Pancreas (tissue), 10 donors: ENCODE measurements at regions not wholly inside any gene's neighbourhood (a gene's known extent, or its start where the extent isn't known, plus 50 kb on each side); places are given as distances from the start of the nearest gene placed in this dataset.
A peak's percentile ranks its signal among the peaks of the same experiment; 100 is the strongest.

ENCODE experiments used
- ATAC-seq, 4 donors: fragments of 200-7000 bp; cut with Tn5 transposase; one replicate each; pipeline versions ENCODE4 v1.8.0 to v1.9.1; 2020; ENCODE audit warnings: mild to moderate bottlenecking in 4 of 4, moderate library complexity in 4 of 4
- DNase-seq, 6 donors: peaks; one replicate each; pipeline ENCODE4 v3.0.0-alpha.2; 2020
- FAIRE-seq: peaks from 2 replicates; lab custom pipeline; 2012; peaks lifted over from hg19 to GRCh38; lab: Jason Lieb, UNC
- H3K27ac ChIP-seq, 4 donors: fragments of 200-600 bp; sonication (generic); 1 replicate in 3 of 4; 2 replicates in 1 of 4; pipeline versions ENCODE4 v1.5.0 to v1.8.0; 2020
- H3K27me3 ChIP-seq, 4 donors: fragments of 200-600 bp; one replicate each; pipeline ENCODE4 v1.8.0; 2021
- H3K36me3 ChIP-seq, 3 donors: fragments of 200-600 bp; sonication (generic) in 1 of 3; one replicate each; pipeline versions ENCODE4 v1.5.0 to v1.8.0; 2020 to 2021
- H3K4me1 ChIP-seq, 3 donors: fragments of 200-600 bp; one replicate each; pipeline ENCODE4 v1.8.0; 2021
- H3K4me3 ChIP-seq, 4 donors: fragments of 200-600 bp; sonication (generic) in 2 of 4; one replicate each; pipeline versions ENCODE4 v1.5.0 to v1.8.0; 2020 to 2021
- H3K9me3 ChIP-seq, 4 donors: fragments of 200-600 bp; one replicate each; pipeline ENCODE4 v1.8.0; 2021
- WGBS, 2 donors: extraction: QIAGEN DNeasy Blood & Tissue Kit; methylation state at CpG; one replicate each; pipeline ENCODE4 v1.1.7; 2013; 5-methylcytosine and 5-hydroxymethylcytosine counted together
- intact Hi-C, 3 donors: fragments of 100-400 bp; cut with DNase I; formaldehyde crosslinking; loops; one replicate each; pipeline versions ENCODE4 v1.11.1 to v1.14.2; 2022
- TF ChIP-seq, protein P1 (sequence below), 4 donors: fragments of 200-600 bp; sonication (generic) in 3 of 4; IDR thresholded peaks; one replicate each; pipeline versions ENCODE4 v1.5.0 to v1.8.0; 2021; ENCODE audit warnings: antibody characterized with exemption in 4 of 4
- donor health status: healthy with polysubstance abuse.
- donor health status: DM: no; HTN: no; CAD: no; lungs with moderate emphysema.
- donor health status: DM: no; HTN: no; CAD: no.
- donor health status: control.
- donor health status: control.
- donor health status: Bipolar disorder and iron deficiency.
- donor health status: DM: yes; HTN: yes; CAD: no.
- donor health status: DM: no; HTN: no; CAD: no.
- donor health status: DM: no; HTN: no; CAD: no.
- donor health status: DM: yes; HTN: yes; CAD: no.

GRCh38 chr3:116980099-116980498 lies 270.5 kb downstream of the TUSC7 start:
- ATAC-seq: no peak
- H3K9me3 ChIP-seq: no peaks in the 10 kb centered on the region
- no peaks in the 10 kb centered on the region for H3K36me3 ChIP-seq
- intact Hi-C loops: no loop called here
- TF ChIP-seq, protein P1, sequence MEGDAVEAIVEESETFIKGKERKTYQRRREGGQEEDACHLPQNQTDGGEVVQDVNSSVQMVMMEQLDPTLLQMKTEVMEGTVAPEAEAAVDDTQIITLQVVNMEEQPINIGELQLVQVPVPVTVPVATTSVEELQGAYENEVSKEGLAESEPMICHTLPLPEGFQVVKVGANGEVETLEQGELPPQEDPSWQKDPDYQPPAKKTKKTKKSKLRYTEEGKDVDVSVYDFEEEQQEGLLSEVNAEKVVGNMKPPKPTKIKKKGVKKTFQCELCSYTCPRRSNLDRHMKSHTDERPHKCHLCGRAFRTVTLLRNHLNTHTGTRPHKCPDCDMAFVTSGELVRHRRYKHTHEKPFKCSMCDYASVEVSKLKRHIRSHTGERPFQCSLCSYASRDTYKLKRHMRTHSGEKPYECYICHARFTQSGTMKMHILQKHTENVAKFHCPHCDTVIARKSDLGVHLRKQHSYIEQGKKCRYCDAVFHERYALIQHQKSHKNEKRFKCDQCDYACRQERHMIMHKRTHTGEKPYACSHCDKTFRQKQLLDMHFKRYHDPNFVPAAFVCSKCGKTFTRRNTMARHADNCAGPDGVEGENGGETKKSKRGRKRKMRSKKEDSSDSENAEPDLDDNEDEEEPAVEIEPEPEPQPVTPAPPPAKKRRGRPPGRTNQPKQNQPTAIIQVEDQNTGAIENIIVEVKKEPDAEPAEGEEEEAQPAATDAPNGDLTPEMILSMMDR (IDR thresholded peaks at IDR 0.05): no peak
- FAIRE-seq: no peak
- DNase-seq: no peak
- H3K27ac ChIP-seq: no peak overlapping the region
- H3K27me3 ChIP-seq: no peaks in the 10 kb centered on the region
- H3K4me3 ChIP-seq: no peak overlapping the region
- WGBS, 2 donors: 60 to 65% methylated on average over 3 of the region's 3 CpGs
- H3K4me1 ChIP-seq: no peaks in the 10 kb centered on the region

GRCh38 chr3:116981089-116981488 lies 271.5 kb downstream of the TUSC7 start:
- 78 to 84% methylated on average over 5 of the region's 5 CpGs for WGBS, 2 donors
- no peaks in the 10 kb centered on the region for H3K27me3 ChIP-seq
- ATAC-seq (no peak), FAIRE-seq (no peak), DNase-seq (no peak)
- H3K27ac ChIP-seq: no peak overlapping the region
- H3K9me3 ChIP-seq: no peaks in the 10 kb centered on the region
- no peak overlapping the region for H3K4me3 ChIP-seq
- H3K4me1 ChIP-seq: no peaks in the 10 kb centered on the region
- TF ChIP-seq, protein P1 (IDR thresholded peaks at IDR 0.05): no peak
- no peaks in the 10 kb centered on the region for H3K36me3 ChIP-seq
- intact Hi-C loops: no loop called here

DNA sequence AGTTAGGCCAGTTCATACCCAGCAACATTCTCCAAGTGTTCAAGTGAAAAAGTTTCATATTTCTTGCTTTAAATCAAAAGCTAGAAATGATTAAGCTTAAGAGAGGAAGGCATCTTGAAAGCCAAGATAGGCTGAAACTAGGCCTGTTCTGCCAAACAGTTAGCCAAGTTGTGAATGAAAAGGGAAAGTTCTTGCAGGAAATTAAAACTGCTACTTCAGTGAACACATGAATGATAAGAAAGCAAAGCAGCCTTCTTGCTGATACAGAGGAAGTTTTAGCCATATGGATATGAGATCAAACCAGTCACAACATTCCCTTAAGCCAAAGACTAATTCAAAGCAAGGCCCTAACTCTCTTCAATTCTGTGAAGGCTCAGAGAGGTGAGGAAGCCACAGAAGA lies 274.7 kb downstream of the TUSC7 start:
- no peaks in the 10 kb centered on the region for H3K9me3 ChIP-seq
- no peak overlapping the region for H3K4me3 ChIP-seq
- H3K36me3 ChIP-seq: no peaks in the 10 kb centered on the region
- ATAC-seq (no peak), FAIRE-seq (no peak), DNase-seq (no peak)
- no peaks in the 10 kb centered on the region for H3K4me1 ChIP-seq
- H3K27me3 ChIP-seq: no peaks in the 10 kb centered on the region
- TF ChIP-seq, protein P1 (IDR thresholded peaks at IDR 0.05): no peak
- intact Hi-C loops: no loop called here
- no peak overlapping the region for H3K27ac ChIP-seq

- no peak for DNase-seq
- TF ChIP-seq, protein P1 (IDR thresholded peaks at IDR 0.05): no peak
- ATAC-seq: no peak
- Histone ChIP-seq H3K36me3 (no peaks in the 10 kb centered on the region), H3K27me3 (no peaks in the 10 kb centered on the region), H3K27ac (no peak overlapping the region), H3K9me3 (no peaks in the 10 kb centered on the region), H3K4me1 (no peaks in the 10 kb centered on the region), H3K4me3 (no peak overlapping the region)
- WGBS, 2 donors: 71 to 78% methylated on average over 3 of the region's 3 CpGs
- intact Hi-C loops: no loop called here
- FAIRE-seq: no peak
These were observed 284.8 kb downstream of the TUSC7 start for GRCh38 chr3:116994351-116994879.

GRCh38 chr3:117003501-117003900 lies 293.9 kb downstream of the TUSC7 start:
- H3K36me3 ChIP-seq: no peaks in the 10 kb centered on the region
- TF ChIP-seq, protein P1 (IDR thresholded peaks at IDR 0.05): no peak
- H3K4me1 ChIP-seq: no peaks in the 10 kb centered on the region
- intact Hi-C loops: no loop called here
- DNase-seq (no peak), ATAC-seq (no peak), FAIRE-seq (peak; percentile 9)
- no peak overlapping the region for H3K4me3 ChIP-seq
- no peaks in the 10 kb centered on the region for H3K27me3 ChIP-seq
- no peaks in the 10 kb centered on the region for H3K9me3 ChIP-seq
- H3K27ac ChIP-seq: no peak overlapping the region
